ENCODE measurements at regions not wholly inside any gene's neighbourhood (a gene's known extent, or its start where the extent isn't known, plus 50 kb on each side); places are given as distances from the start of the nearest gene placed in this dataset.

DNA sequence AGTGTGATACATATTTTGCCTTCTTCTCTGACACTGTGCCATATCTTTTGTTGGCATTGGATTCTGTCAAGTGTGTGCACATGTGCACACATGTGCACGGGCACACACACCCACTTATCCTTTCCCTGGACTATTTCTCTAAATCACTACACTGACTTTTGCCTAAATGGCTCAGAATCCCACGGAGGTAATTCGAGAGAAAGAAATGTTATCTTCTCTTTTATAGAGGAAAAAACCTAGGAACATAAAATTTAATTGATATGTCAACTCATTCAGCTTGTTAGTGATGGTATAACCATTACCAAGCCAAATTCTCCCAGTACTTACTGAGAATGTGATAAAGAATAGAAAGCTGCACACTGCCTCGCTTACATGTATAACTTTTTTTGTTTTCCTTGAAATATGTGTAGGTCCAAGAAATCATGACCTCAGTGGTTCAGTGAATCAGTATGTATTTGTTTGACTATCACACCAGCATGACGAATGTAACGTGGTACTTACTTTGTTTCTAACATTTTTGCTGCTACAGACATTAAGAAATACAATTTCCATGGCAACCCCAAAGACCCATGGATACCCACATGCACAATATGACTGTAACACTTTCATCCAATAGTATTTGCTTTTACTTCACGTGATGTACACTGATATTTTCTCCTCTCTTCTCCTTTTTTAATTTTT lies 163.0 kb downstream of the PCDH7 start:
- H3K9me3 Mint-ChIP-seq (ENCODE audit: unreplicated experiment): no peaks in the 10 kb centered on the region
- peaks cover 5% of the 10 kb centered on the region for H3K4me1 Mint-ChIP-seq (ENCODE audit: unreplicated experiment)
- DNase-seq (ENCODE audit: low spot score): no peak
- TF ChIP-seq CTCF (IDR thresholded peaks at IDR 0.05; ENCODE audit: unreplicated experiment): no peak
- no peaks in the 10 kb centered on the region for H3K36me3 Mint-ChIP-seq (ENCODE audit: low read depth, unreplicated experiment)
- peaks cover 1% of the 10 kb centered on the region for H3K27me3 Mint-ChIP-seq (ENCODE audit: unreplicated experiment)
- H3K27ac Mint-ChIP-seq (ENCODE audit: unreplicated experiment): no peak overlapping the region
- no peak overlapping the region for H3K4me3 Mint-ChIP-seq (ENCODE audit: unreplicated experiment)

DNA sequence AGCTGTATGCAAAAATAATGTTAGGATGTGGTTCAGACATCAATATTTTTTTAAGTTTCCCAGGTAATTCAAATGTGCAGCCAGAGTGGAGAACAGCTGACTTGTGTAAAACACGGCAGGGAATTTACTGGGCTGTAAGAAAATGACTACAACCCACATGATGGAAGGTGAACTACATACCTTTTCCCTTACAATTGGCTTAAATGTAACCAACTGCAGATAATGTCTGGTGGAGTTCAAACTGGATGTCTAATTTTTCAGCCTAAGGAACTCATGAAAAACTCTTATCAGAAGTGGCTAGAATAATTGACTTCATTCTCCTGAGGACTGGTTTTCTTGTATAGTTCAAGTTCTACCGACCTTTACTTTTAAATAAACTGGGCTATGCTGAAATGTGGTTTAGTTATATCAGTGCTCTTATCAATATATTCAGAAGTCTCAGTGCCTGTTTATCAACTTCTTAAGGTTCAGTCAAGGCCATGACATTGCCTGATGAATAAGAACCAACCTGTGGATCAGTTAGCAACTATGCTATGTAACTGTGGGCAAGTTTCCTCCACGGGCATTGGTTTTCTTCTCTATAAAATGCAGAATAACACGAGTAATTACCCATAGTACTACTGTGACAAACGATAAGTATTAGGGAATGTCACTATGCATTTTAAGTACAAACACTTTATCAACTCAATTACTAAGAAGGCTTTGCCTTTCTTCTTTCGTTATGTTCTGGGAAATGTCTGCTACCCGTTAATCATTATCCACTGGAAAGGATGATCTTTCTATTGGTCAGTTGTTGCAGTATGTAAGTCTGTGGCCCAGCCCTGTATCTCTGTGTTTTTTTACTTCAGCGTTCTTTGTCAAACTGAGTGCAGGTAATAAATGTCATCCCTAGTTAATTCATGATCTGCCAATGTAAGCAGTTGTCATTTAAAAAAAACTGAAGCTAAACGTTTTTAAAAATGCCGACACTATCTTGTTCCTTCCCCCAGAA lies 181.6 kb downstream of the PCDH7 start:
- TF ChIP-seq CTCF (IDR thresholded peaks at IDR 0.05; ENCODE audit: unreplicated experiment): no peak
- Mint-ChIP-seq H3K36me3 (ENCODE audit: low read depth, unreplicated experiment) (no peaks in the 10 kb centered on the region), H3K27me3 (ENCODE audit: unreplicated experiment) (no peaks in the 10 kb centered on the region), H3K4me3 (ENCODE audit: unreplicated experiment) (no peak overlapping the region), H3K9me3 (ENCODE audit: unreplicated experiment) (no peaks in the 10 kb centered on the region), H3K27ac (ENCODE audit: unreplicated experiment) (no peak overlapping the region), H3K4me1 (ENCODE audit: unreplicated experiment) (peaks cover 7% of the 10 kb centered on the region)
- no peak for DNase-seq (ENCODE audit: low spot score)

DNA sequence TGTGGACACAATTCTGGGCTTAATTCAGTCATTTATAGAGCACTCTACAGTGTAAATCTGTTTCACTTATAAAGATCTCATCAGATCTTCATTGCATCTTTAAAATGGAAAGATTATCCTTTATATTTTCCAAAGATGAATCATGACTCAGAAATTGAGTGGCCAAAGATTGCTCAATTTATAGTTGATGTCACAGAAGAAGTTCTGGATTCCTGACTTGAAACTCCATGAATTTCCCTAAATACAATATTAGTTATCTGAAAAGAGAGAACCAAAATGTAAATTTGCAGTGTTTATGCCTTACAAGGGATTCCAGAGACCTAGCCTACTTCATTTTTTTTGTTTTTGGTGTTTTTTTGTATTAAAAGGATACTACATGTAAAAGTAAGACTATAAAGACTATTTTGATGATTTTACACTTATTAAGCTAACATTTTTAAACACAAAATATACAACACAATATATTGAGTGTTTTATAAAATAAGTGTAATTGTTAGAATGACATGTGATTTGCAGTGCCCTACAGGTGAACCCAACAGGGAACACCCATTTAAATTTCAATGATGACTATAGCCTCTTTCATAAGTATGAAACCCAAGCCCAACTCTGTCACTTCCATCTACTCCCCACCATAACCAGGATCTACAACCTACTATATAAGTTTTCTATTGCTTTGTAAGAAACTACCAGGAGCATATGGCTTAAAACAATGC lies 183.5 kb downstream of the PCDH7 start:
- Mint-ChIP-seq H3K36me3 (ENCODE audit: low read depth, unreplicated experiment) (no peaks in the 10 kb centered on the region), H3K4me1 (ENCODE audit: unreplicated experiment) (peaks cover 7% of the 10 kb centered on the region), H3K4me3 (ENCODE audit: unreplicated experiment) (no peak overlapping the region), H3K27ac (ENCODE audit: unreplicated experiment) (no peak overlapping the region), H3K27me3 (ENCODE audit: unreplicated experiment) (no peaks in the 10 kb centered on the region), H3K9me3 (ENCODE audit: unreplicated experiment) (no peaks in the 10 kb centered on the region)
- DNase-seq (ENCODE audit: low spot score): no peak
- TF ChIP-seq CTCF (IDR thresholded peaks at IDR 0.05; ENCODE audit: unreplicated experiment): no peak

DNA sequence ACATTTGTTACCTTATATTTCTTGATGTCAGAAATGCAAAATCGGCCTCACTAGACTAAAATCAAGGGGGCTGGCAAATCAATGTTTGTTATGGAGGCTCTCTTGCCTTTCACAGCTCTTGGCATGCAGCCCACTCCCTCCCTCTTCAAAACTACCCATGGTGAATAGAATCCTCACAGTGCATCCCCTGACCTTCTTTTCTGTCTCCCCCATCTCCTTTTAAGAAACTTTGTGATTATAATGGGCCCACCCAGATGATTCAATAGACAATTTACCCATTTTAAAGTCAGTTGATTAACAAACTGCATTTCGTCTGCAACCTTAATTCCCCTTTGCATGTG lies 184.0 kb downstream of the PCDH7 start:
- Mint-ChIP-seq H3K27ac (ENCODE audit: unreplicated experiment) (no peak overlapping the region), H3K9me3 (ENCODE audit: unreplicated experiment) (no peaks in the 10 kb centered on the region), H3K36me3 (ENCODE audit: low read depth, unreplicated experiment) (no peaks in the 10 kb centered on the region), H3K4me1 (ENCODE audit: unreplicated experiment) (peaks cover 7% of the 10 kb centered on the region), H3K27me3 (ENCODE audit: unreplicated experiment) (peaks cover 1% of the 10 kb centered on the region), H3K4me3 (ENCODE audit: unreplicated experiment) (no peak overlapping the region)
- TF ChIP-seq CTCF (IDR thresholded peaks at IDR 0.05; ENCODE audit: unreplicated experiment): no peak
- DNase-seq (ENCODE audit: low spot score): no peak

All from endothelial cell (in vitro differentiated cells).